SW480 (cell line): ENCODE measurements at regions not wholly inside any gene's neighbourhood (a gene's known extent, or its start where the extent isn't known, plus 50 kb on each side); places are given as distances from the start of the nearest gene placed in this dataset.

Experiments
- DNase-seq: peaks from one replicate; pipeline ENCODE4 v3.0.0-alpha.2; 2016; ENCODE audit warnings: low spot score

DNA sequence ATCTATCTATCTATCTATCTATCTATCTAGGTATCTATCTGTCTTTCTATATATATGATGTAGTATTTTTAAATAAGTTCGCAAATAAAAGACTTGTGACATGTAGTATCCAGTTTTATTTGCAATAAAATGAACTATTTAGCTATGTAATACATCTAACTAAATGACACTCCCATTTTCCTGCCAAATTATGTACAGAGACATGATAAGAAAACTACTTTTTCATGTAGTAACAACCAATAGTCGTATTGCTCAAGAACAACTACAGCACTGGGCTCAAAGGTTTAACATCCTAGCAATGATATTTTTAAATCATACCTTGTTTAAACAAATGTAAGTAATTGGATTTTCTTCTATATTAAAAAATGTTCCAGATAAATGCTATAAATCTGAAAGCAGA is 55.5 kb upstream of the FLRT2 start:
- DNase-seq = no peak

DNA sequence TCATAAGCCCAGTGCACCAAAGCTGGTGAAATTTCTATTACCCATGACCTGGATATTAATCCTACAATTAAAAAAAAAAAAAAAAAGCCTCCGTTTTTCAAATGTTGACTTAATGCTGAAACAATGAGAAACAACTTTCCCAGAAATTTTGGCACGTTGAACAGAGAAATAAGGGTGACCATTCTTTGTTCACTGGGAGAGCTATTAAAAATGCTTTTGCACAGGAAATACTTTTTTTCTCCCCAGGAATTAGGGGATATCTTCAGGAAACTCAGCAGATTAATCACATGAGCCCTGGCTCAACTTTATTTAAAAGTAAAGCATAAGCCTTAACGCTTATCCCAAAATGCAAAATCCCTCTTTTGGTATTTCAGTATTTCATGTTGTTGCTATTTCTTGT is 54.8 kb upstream of the FLRT2 start:
- DNase-seq = no peak

DNA sequence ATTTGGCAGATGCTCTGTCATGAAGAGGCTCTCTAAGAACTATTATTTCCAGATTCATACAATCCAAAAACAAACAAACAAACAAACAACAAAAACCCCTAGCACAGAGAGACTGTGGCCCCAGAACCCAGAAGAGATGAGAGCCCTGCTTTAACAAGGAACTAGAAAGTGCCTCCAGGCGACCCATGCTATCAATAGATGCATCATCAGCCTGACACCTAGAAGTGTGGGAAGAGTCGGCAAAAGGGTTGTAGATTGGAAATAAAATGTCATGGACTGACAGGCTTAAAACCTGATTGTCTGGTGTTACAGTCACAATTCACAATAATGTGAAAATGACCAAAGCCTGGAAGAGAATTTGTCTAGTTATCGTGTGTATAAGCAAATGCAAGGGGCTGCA is 50.6 kb upstream of the FLRT2 start:
- no peak for DNase-seq

DNA sequence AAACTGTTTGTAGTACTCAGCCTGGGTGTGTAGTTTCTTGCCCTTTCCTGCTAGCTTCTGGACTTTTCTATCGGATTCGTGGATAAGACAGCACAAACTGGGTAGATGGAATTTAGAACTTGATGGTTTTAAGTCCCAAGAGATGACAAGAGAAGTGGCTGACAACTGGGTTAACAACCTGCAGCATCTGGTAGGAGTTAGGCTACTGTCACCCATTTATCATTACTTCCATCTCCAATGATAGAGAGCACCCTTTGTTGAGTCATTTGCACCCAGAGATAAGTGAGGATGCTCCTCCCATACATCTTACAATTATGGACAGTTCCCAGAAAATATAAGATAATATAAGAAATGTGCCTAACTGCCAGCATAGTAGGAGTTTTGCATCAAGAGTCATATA is 50.2 kb upstream of the FLRT2 start:
- DNase-seq = no peak
